BE2C (cell line): ENCODE measurements at regions not wholly inside any gene's neighbourhood (a gene's known extent, or its start where the extent isn't known, plus 50 kb on each side); places are given as distances from the start of the nearest gene placed in this dataset.

Experiments
- DNase-seq: peaks from one replicate; pipeline ENCODE4 v3.0.0-alpha.2; 2020
- H3K27me3 ChIP-seq: fragments of 250-450 bp; sonication (Bioruptor Pico); 2 replicates; pipeline ENCODE4 v1.5.1; 2020; ENCODE audit warnings: mild to moderate bottlenecking
- H3K36me3 ChIP-seq: fragments of 250-450 bp; sonication (Bioruptor Pico); 2 replicates; pipeline ENCODE4 v1.5.1; 2020; ENCODE audit warnings: mild to moderate bottlenecking
- H3K4me1 ChIP-seq: fragments of 250-450 bp; sonication (Bioruptor Pico); 2 replicates; pipeline ENCODE4 v1.5.1; 2020
- H3K4me3 ChIP-seq: 2 replicates; pipeline ENCODE4 v1.5.1; 2011; ENCODE audit warnings: low read depth, low read length
- H3K9me3 ChIP-seq: fragments of 250-450 bp; sonication (Bioruptor Pico); 2 replicates; pipeline ENCODE4 v1.5.1; 2020
- TF ChIP-seq, protein P1 (sequence below): IDR thresholded peaks from 2 replicates; pipeline ENCODE4 v1.5.1; 2012; ENCODE audit warnings: mild to moderate bottlenecking, low read depth, low read length

DNA sequence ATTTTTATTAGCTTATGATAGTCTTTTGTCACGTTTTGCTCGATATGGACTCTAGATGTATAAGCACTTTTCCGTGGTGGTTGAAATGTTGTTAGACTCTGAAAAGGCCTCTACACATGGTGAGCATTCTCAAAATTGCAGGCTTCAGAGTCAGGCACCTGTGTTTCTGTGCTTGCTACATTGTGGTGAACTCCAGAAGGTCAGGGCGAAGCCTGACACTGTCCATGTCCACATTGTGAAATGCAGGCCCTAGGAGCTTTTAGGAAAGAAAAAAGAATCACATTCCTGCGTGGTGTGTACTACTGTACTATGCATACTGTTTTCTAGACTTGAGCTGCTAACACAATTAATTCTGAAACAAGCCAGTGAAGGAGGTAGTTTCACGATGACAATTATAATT lies 86.3 kb downstream of the HS3ST1 start:
- H3K27me3 ChIP-seq: no peaks in the 10 kb centered on the region
- H3K4me3 ChIP-seq: no peak overlapping the region
- no peak for DNase-seq
- TF ChIP-seq, protein P1, sequence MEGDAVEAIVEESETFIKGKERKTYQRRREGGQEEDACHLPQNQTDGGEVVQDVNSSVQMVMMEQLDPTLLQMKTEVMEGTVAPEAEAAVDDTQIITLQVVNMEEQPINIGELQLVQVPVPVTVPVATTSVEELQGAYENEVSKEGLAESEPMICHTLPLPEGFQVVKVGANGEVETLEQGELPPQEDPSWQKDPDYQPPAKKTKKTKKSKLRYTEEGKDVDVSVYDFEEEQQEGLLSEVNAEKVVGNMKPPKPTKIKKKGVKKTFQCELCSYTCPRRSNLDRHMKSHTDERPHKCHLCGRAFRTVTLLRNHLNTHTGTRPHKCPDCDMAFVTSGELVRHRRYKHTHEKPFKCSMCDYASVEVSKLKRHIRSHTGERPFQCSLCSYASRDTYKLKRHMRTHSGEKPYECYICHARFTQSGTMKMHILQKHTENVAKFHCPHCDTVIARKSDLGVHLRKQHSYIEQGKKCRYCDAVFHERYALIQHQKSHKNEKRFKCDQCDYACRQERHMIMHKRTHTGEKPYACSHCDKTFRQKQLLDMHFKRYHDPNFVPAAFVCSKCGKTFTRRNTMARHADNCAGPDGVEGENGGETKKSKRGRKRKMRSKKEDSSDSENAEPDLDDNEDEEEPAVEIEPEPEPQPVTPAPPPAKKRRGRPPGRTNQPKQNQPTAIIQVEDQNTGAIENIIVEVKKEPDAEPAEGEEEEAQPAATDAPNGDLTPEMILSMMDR: no peak
- no peaks in the 10 kb centered on the region for H3K36me3 ChIP-seq
- H3K4me1 ChIP-seq: no peaks in the 10 kb centered on the region
- peaks cover under 1% of the 10 kb centered on the region for H3K9me3 ChIP-seq

DNA sequence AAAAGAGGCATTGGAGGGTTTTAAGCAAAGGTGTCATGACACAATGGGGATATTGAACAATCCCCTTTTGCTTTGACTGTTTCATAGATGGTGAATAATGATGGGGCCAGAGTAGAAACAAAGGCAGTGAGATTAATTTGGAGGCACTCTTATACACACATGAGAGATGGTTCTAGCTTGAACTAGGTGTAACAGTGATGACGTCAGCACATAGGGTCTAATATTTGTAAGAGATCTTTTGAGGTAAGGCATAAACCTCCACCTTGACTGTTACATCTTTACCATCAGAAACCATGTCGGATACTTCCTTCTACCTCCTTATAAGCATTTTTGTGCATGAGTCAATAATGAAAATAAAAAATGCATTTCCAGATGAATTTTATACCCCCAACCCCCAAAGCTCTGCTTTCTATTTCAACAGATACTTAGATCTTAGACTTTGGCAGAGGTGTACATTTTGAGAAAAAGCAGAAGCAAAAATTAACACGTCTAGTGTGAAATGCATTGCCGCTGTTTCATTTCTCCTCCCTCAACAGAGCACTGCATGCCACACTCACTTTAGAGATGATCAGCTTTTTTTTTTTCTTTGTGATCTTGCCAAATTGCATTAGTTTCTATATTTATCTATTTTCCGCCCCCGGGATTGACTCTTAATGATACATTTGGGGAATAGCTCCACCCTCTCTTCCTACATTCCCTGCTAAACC lies 87.2 kb downstream of the HS3ST1 start:
- no peaks in the 10 kb centered on the region for H3K27me3 ChIP-seq
- TF ChIP-seq, protein P1: no peak
- H3K36me3 ChIP-seq: no peaks in the 10 kb centered on the region
- no peak for DNase-seq
- H3K4me1 ChIP-seq: no peaks in the 10 kb centered on the region
- H3K4me3 ChIP-seq: no peak overlapping the region
- H3K9me3 ChIP-seq: no peaks in the 10 kb centered on the region; the same call in none of the 2 replicates

DNA sequence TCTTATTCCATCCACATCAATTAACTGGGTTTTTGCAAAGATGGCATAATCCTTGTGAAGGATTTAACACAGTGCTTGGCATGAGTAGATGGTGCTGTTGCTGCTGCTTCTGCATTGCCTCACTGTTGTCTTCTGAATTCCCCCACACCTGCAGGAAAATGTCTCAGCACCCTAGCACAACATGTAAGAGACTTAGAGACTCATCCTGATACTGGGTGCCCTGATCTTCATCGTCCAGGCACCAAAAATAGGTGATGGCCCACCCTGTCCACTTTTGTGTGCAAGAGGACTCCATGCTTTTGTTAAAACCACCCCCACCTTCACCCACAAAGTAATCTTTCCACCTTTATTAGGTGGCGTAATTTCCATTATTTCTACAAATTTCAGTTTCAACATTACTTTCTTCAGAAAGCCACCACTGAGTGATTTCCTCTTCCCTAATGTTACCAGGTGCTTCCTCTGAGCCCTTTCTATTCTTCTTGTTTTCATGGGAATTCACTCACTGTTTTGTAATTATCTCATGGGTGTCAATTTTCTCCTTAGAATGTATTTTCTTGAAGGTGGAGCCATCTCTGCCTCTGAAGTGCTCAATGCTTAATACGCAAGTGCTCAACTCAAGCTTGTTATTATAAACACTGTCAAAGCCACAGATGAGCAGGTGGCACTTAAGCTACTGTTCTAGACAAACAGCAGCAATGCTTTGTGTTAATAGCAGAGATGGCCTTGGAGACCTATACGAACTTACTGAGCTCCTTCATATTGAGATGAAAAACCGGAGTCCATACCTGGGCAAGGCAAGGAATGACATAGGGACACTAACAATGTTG lies 89.5 kb downstream of the HS3ST1 start:
- Histone ChIP-seq H3K27me3 (no peaks in the 10 kb centered on the region), H3K4me1 (no peaks in the 10 kb centered on the region), H3K36me3 (no peaks in the 10 kb centered on the region), H3K9me3 (no peaks in the 10 kb centered on the region; the same call in none of the 2 replicates), H3K4me3 (no peak overlapping the region)
- TF ChIP-seq, protein P1: no peak
- no peak for DNase-seq

DNA sequence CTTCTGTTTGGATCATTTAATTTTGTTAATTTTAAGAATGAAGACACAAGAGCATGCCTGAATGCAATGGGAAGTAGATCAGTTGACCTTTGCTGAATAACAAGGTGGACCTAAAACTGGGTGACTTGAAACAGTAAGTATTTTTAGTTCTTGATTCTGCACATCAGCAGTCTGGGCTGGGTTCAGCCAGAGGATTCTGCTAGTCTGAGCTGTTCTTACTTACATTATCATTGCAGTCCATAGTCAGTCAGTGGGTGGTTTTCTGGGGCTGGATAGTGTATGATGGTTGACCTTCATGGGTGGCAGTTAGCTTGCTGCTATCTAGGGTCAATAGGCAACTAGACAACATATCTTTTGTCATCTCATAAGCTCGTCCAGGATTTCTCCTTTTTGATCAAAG lies 91.4 kb downstream of the HS3ST1 start:
- no peaks in the 10 kb centered on the region; the same call in none of the 2 replicates for H3K9me3 ChIP-seq
- TF ChIP-seq, protein P1: no peak
- H3K36me3 ChIP-seq: no peaks in the 10 kb centered on the region
- no peaks in the 10 kb centered on the region for H3K4me1 ChIP-seq
- DNase-seq: no peak
- H3K27me3 ChIP-seq: no peaks in the 10 kb centered on the region
- no peak overlapping the region for H3K4me3 ChIP-seq

DNA sequence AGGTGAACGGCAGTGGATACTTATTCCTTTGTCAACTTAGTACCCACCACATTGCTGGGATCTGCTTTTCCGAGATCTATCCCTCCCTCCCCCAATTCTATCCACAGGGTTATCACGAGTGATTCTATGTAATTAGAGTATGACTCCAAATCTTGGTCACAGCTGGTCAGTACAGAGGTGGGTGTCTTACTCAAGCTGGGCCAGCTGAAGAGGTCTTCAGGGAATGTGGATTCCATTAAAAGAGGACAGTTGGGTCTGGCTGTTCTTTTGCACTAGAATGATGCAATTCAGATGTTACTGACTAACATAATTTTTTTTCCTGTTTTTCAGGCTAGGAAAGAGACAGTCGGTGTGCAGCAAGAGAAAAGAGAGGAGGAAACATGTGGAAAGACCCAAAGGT lies 92.3 kb downstream of the HS3ST1 start:
- no peak for DNase-seq
- TF ChIP-seq, protein P1: no peak
- Histone ChIP-seq H3K36me3 (no peaks in the 10 kb centered on the region), H3K27me3 (no peaks in the 10 kb centered on the region), H3K9me3 (no peaks in the 10 kb centered on the region; the same call in none of the 2 replicates), H3K4me1 (no peaks in the 10 kb centered on the region), H3K4me3 (no peak overlapping the region)

DNA sequence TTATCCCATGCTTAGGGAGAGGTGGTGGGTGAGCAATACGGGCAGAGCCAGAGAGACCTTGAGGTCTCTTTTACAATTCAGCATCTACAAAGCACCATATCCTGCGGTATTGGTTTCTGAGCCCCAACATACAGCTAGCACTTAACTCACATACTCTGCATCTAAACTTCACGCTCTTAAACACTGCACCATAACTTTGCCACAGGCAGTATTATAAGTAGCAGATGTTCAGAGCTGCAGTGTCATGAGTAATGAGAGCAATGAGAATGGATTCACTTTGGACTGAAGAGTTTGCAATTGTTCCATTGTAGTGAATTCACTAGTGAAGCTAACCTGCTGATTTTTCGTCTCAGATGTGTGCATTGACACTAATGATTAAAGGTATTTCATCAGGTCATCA lies 93.8 kb downstream of the HS3ST1 start:
- no peaks in the 10 kb centered on the region for H3K4me1 ChIP-seq
- DNase-seq: no peak
- no peaks in the 10 kb centered on the region for H3K36me3 ChIP-seq
- H3K4me3 ChIP-seq: no peak overlapping the region
- H3K9me3 ChIP-seq: no peaks in the 10 kb centered on the region; the same call in 1 of the 2 replicates
- no peaks in the 10 kb centered on the region for H3K27me3 ChIP-seq
- TF ChIP-seq, protein P1: no peak
